ENCODE measurements at regions not wholly inside any gene's neighbourhood (a gene's known extent, or its start where the extent isn't known, plus 50 kb on each side); places are given as distances from the start of the nearest gene placed in this dataset.

DNA sequence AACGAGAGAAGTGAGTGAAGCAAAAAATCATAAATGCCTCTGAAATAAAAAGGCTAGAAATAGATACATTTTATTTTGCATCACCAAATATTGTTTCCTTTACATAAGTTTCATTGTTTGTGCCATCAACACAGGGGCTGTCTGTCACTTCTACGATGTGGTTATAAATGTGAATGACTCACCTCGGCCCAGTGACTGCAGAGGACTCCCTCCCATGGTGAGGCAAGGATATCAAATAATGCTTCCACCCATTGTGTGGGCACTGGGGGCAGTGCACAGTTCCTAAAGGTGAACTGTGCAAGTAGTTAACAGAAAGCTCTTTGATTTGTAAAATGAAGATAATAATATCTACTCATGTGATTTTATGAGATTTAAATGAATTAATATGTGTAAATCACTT, 230.3 kb upstream of the NEIL3 start:
- no peak overlapping the region for H3K4me3 ChIP-seq (ENCODE audit: extremely low read depth, insufficient read depth, low read length, poor library complexity, severe bottlenecking)
- no peaks in the 10 kb centered on the region for H3K9me3 ChIP-seq (ENCODE audit: control insufficient read depth, low read length)
- WGBS, 2 experiments (ENCODE audit: insufficient coverage in 2 of 2) = 67 to 83% methylated on average over 1 to 2 of the region's 3 CpGs
- no peaks in the 10 kb centered on the region for H3K36me3 ChIP-seq (ENCODE audit: control insufficient read depth, insufficient read depth, low read length)
- no peaks in the 10 kb centered on the region for H3K4me1 ChIP-seq (ENCODE audit: control insufficient read depth, insufficient read depth, low read length, poor library complexity, severe bottlenecking)
- H3K27ac ChIP-seq (ENCODE audit: low read depth, low read length, severe bottlenecking) = no peak overlapping the region

DNA sequence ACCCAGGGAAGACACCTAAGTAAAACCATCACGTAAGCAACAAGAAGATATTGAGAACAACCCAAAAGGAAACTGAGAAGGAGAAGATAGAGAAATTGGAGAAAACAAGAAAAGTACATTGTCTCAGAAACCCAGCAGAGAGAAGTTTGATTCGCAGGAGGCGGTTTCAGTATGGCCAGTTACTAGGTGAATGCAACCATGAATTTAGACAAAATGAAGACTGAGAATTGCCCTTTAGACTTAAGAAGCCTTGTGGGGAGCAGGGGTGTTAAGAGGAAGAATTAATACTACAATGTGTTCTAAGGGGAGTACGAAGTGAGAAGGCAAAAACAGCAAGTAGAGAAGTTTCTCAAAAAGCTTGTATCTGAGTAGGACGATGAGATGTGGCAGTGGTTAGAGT, 229.3 kb upstream of the NEIL3 start:
- 86 to 91% methylated on average over 3 of the region's 5 CpGs for WGBS, 2 experiments (ENCODE audit: insufficient coverage in 2 of 2)
- Histone ChIP-seq H3K9me3 (ENCODE audit: control insufficient read depth, low read length) (no peaks in the 10 kb centered on the region), H3K4me3 (ENCODE audit: extremely low read depth, insufficient read depth, low read length, poor library complexity, severe bottlenecking) (no peak overlapping the region), H3K36me3 (ENCODE audit: control insufficient read depth, insufficient read depth, low read length) (no peaks in the 10 kb centered on the region), H3K27ac (ENCODE audit: low read depth, low read length, severe bottlenecking) (no peak overlapping the region), H3K4me1 (ENCODE audit: control insufficient read depth, insufficient read depth, low read length, poor library complexity, severe bottlenecking) (no peaks in the 10 kb centered on the region)

- H3K9me3 ChIP-seq (ENCODE audit: control insufficient read depth, low read length) = no peaks in the 10 kb centered on the region
- H3K36me3 ChIP-seq (ENCODE audit: control insufficient read depth, insufficient read depth, low read length) = no peaks in the 10 kb centered on the region
- H3K4me3 ChIP-seq (ENCODE audit: extremely low read depth, insufficient read depth, low read length, poor library complexity, severe bottlenecking) = no peak overlapping the region
- H3K27ac ChIP-seq (ENCODE audit: low read depth, low read length, severe bottlenecking) = no peak overlapping the region
- WGBS, 2 experiments (ENCODE audit: insufficient coverage in 2 of 2) = 79 to 88% methylated on average over 3 to 4 of the region's 4 CpGs
- H3K4me1 ChIP-seq (ENCODE audit: control insufficient read depth, insufficient read depth, low read length, poor library complexity, severe bottlenecking) = no peaks in the 10 kb centered on the region
Measured at GRCh38 chr4:177087060-177087459, 222.6 kb upstream of the NEIL3 start.

DNA sequence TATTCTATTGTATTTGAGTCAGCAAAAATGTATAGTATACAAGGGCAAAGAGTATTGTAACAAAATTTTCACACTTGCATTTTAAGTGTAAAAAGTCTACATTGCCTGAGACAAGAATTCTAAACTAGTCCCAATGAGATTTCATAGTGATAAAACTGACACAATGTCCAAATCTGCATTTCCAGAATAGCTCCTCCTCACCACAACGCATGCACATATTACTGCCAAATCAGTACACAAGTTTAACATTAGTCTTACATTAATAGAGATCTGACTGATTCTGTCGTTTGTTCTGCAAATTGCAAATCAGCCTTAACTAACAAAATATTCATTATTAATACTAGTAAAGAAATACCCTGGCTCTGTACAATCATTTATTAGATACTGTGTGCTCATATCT, 222.2 kb upstream of the NEIL3 start:
- Histone ChIP-seq H3K4me1 (ENCODE audit: control insufficient read depth, insufficient read depth, low read length, poor library complexity, severe bottlenecking) (no peaks in the 10 kb centered on the region), H3K9me3 (ENCODE audit: control insufficient read depth, low read length) (no peaks in the 10 kb centered on the region), H3K36me3 (ENCODE audit: control insufficient read depth, insufficient read depth, low read length) (no peaks in the 10 kb centered on the region), H3K4me3 (ENCODE audit: extremely low read depth, insufficient read depth, low read length, poor library complexity, severe bottlenecking) (no peak overlapping the region), H3K27ac (ENCODE audit: low read depth, low read length, severe bottlenecking) (no peak overlapping the region)
- WGBS, 2 experiments (ENCODE audit: insufficient coverage in 2 of 2) = 80% methylated on average over 1 of the region's 2 CpGs; no CpG with 5 or more reads in 1 of the 2 experiments

DNA sequence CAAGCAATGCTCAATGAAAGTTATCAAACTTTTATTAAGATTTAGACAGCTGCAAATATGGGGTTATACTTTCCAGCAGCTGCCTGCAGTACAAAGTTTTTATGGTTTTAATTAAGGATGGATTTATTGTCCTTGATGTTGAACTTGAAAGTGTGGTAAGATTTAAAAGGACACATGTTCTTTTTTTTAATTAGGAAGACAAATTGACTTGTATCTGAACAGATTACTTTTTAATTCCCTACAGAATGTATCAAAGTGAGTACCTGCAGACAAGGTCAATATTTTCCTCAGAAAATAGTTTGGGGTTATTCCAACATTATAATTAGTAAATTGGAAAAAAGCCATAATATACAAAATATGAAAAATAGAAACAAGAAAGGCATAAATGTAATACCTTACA, 218.2 kb upstream of the NEIL3 start:
- H3K4me3 ChIP-seq (ENCODE audit: extremely low read depth, insufficient read depth, low read length, poor library complexity, severe bottlenecking) = no peak overlapping the region
- H3K9me3 ChIP-seq (ENCODE audit: control insufficient read depth, low read length) = no peaks in the 10 kb centered on the region
- H3K36me3 ChIP-seq (ENCODE audit: control insufficient read depth, insufficient read depth, low read length) = no peaks in the 10 kb centered on the region
- no peak overlapping the region for H3K27ac ChIP-seq (ENCODE audit: low read depth, low read length, severe bottlenecking)
- no peaks in the 10 kb centered on the region for H3K4me1 ChIP-seq (ENCODE audit: control insufficient read depth, insufficient read depth, low read length, poor library complexity, severe bottlenecking)

- Histone ChIP-seq H3K4me3 (ENCODE audit: extremely low read depth, insufficient read depth, low read length, poor library complexity, severe bottlenecking) (no peak overlapping the region), H3K9me3 (ENCODE audit: control insufficient read depth, low read length) (no peaks in the 10 kb centered on the region), H3K27ac (ENCODE audit: low read depth, low read length, severe bottlenecking) (no peak overlapping the region), H3K4me1 (ENCODE audit: control insufficient read depth, insufficient read depth, low read length, poor library complexity, severe bottlenecking) (no peaks in the 10 kb centered on the region), H3K36me3 (ENCODE audit: control insufficient read depth, insufficient read depth, low read length) (no peaks in the 10 kb centered on the region)
- WGBS, 2 experiments (ENCODE audit: insufficient coverage in 2 of 2) = 100% methylated on average over 1 of the region's 2 CpGs; no CpG with 5 or more reads in 1 of the 2 experiments
Measured at GRCh38 chr4:177092807-177093206, 216.9 kb upstream of the NEIL3 start.

DNA sequence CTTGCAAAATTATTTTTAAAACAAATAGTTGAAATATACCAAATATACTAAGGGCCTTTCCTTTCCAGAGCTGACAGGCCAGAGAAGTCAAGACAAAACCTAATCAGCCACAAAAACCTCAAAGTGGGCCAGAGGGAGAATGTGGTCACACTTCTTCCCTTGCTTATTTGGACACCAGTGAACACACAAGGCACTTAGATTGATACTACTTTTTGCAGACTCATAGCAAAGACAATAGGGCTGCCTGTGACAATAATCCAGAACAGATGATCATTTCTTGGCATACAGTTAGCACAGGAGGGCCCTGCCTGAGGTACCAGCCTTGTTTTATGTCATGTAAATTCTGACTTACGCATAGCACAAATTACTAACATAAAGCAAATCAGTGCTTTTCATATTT, 215.7 kb upstream of the NEIL3 start:
- no peak overlapping the region for H3K4me3 ChIP-seq (ENCODE audit: extremely low read depth, insufficient read depth, low read length, poor library complexity, severe bottlenecking)
- H3K36me3 ChIP-seq (ENCODE audit: control insufficient read depth, insufficient read depth, low read length) = no peaks in the 10 kb centered on the region
- no peaks in the 10 kb centered on the region for H3K4me1 ChIP-seq (ENCODE audit: control insufficient read depth, insufficient read depth, low read length, poor library complexity, severe bottlenecking)
- no peak overlapping the region for H3K27ac ChIP-seq (ENCODE audit: low read depth, low read length, severe bottlenecking)
- H3K9me3 ChIP-seq (ENCODE audit: control insufficient read depth, low read length) = no peaks in the 10 kb centered on the region
- 100% methylated on average over 1 of the region's 1 CpG for WGBS, 2 experiments (ENCODE audit: insufficient coverage in 2 of 2)

DNA sequence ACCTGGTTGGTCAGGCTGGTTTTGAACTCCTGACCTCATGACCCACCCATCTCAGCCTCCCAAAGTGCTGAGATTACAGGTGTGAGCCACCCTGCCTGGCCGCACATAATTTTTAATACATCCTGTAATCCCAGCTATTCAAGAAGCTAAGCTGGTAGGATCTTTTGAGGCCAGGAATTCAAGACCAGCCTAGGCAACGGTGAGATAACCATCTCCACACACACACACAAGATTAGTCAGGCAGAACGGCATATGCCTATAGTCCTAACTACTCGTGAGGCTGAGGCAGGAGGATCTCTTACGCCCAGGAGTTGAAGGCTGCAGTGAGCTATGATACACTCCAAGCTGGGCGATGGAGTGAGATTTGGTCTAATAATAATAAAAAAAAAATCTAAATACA, 212.4 kb upstream of the NEIL3 start:
- Histone ChIP-seq H3K36me3 (ENCODE audit: control insufficient read depth, insufficient read depth, low read length) (no peaks in the 10 kb centered on the region), H3K4me3 (ENCODE audit: extremely low read depth, insufficient read depth, low read length, poor library complexity, severe bottlenecking) (no peak overlapping the region), H3K9me3 (ENCODE audit: control insufficient read depth, low read length) (no peaks in the 10 kb centered on the region), H3K4me1 (ENCODE audit: control insufficient read depth, insufficient read depth, low read length, poor library complexity, severe bottlenecking) (no peaks in the 10 kb centered on the region), H3K27ac (ENCODE audit: low read depth, low read length, severe bottlenecking) (no peak overlapping the region)
- WGBS, 2 experiments (ENCODE audit: insufficient coverage in 2 of 2) = 100% methylated on average over 1 of the region's 6 CpGs; no CpG with 5 or more reads in 1 of the 2 experiments

- WGBS, 2 experiments (ENCODE audit: insufficient coverage in 2 of 2) = 83 to 100% methylated on average over 1 of the region's 6 CpGs
- Histone ChIP-seq H3K4me1 (ENCODE audit: control insufficient read depth, insufficient read depth, low read length, poor library complexity, severe bottlenecking) (no peaks in the 10 kb centered on the region), H3K36me3 (ENCODE audit: control insufficient read depth, insufficient read depth, low read length) (no peaks in the 10 kb centered on the region), H3K4me3 (ENCODE audit: extremely low read depth, insufficient read depth, low read length, poor library complexity, severe bottlenecking) (no peak overlapping the region), H3K27ac (ENCODE audit: low read depth, low read length, severe bottlenecking) (no peak overlapping the region), H3K9me3 (ENCODE audit: control insufficient read depth, low read length) (no peaks in the 10 kb centered on the region)
Measured at GRCh38 chr4:177099211-177099610, 210.5 kb upstream of the NEIL3 start.

DNA sequence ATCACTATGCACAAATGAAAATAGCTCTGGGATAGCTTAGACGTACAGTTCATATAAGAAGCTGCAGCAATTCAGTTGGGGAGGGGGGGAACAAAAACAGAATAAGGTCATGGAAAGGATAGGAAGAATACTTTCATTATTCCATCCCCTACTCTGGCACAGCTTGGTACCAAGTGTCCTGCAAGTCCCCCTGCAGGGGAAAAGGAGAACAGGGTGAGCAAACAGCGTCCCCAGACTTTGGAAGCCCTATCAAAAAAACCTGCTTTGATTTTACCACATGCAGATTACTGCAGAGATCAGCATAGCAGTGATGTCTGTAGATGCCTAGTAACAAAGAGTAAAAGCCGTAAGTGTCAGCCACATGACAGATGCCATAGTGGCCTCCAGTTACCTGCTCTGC, 209.4 kb upstream of the NEIL3 start:
- Histone ChIP-seq H3K36me3 (ENCODE audit: control insufficient read depth, insufficient read depth, low read length) (no peaks in the 10 kb centered on the region), H3K27ac (ENCODE audit: low read depth, low read length, severe bottlenecking) (no peak overlapping the region), H3K4me1 (ENCODE audit: control insufficient read depth, insufficient read depth, low read length, poor library complexity, severe bottlenecking) (no peaks in the 10 kb centered on the region), H3K9me3 (ENCODE audit: control insufficient read depth, low read length) (no peaks in the 10 kb centered on the region), H3K4me3 (ENCODE audit: extremely low read depth, insufficient read depth, low read length, poor library complexity, severe bottlenecking) (no peak overlapping the region)
- 83 to 86% methylated on average over 1 to 2 of the region's 3 CpGs for WGBS, 2 experiments (ENCODE audit: insufficient coverage in 2 of 2)

DNA sequence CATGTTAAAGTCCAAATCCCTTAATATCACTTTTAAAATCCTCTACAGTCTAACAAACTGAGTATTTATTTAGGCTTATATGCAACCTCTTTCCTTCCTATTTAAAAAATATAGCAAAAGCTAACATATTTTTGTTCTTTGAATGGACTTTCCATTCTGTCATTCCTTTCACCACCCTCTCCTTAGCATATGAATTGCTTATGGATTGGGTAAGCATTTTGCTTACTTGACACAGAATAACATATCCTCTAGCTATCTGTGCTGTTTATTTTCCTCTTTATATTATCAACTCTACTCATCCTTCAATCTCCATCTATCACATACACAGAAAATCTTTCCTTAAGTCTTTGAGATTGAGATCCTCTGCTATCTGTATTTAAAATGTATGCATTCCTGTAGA, 206.1 kb upstream of the NEIL3 start:
- no peaks in the 10 kb centered on the region for H3K4me1 ChIP-seq (ENCODE audit: control insufficient read depth, insufficient read depth, low read length, poor library complexity, severe bottlenecking)
- no peaks in the 10 kb centered on the region for H3K36me3 ChIP-seq (ENCODE audit: control insufficient read depth, insufficient read depth, low read length)
- no peak overlapping the region for H3K4me3 ChIP-seq (ENCODE audit: extremely low read depth, insufficient read depth, low read length, poor library complexity, severe bottlenecking)
- H3K9me3 ChIP-seq (ENCODE audit: control insufficient read depth, low read length) = no peaks in the 10 kb centered on the region
- H3K27ac ChIP-seq (ENCODE audit: low read depth, low read length, severe bottlenecking) = no peak overlapping the region

GRCh38 chr4:177105536-177105935, 204.1 kb upstream of the NEIL3 start:
- Histone ChIP-seq H3K27ac (ENCODE audit: low read depth, low read length, severe bottlenecking) (no peak overlapping the region), H3K36me3 (ENCODE audit: control insufficient read depth, insufficient read depth, low read length) (no peaks in the 10 kb centered on the region), H3K9me3 (ENCODE audit: control insufficient read depth, low read length) (no peaks in the 10 kb centered on the region), H3K4me1 (ENCODE audit: control insufficient read depth, insufficient read depth, low read length, poor library complexity, severe bottlenecking) (no peaks in the 10 kb centered on the region), H3K4me3 (ENCODE audit: extremely low read depth, insufficient read depth, low read length, poor library complexity, severe bottlenecking) (no peak overlapping the region)
- 81 to 100% methylated on average over 2 to 3 of the region's 6 CpGs for WGBS, 2 experiments (ENCODE audit: insufficient coverage in 2 of 2)

Measured in mesodermal cell (in vitro differentiated cells).